ENCODE measurements at regions not wholly inside any gene's neighbourhood (a gene's known extent, or its start where the extent isn't known, plus 50 kb on each side); places are given as distances from the start of the nearest gene placed in this dataset.

- H3K4me3 ChIP-seq (ENCODE audit: control insufficient read depth, low read depth, low read length), result no peak overlapping the region
- peak; percentile 51 for DNase-seq (ENCODE audit: low read depth)
- TF ChIP-seq CTCF (conservative IDR thresholded peaks at IDR 0.05; ENCODE audit: control insufficient read depth, insufficient read depth, low read depth, low read length), result peak; percentile 74
These were observed 51.8 kb upstream of the TARDBP start for GRCh38 chr1:10960411-10961299.

- DNase-seq (ENCODE audit: low read depth), result no peak
- no peak overlapping the region for H3K4me3 ChIP-seq (ENCODE audit: control insufficient read depth, low read depth, low read length)
- TF ChIP-seq CTCF (conservative IDR thresholded peaks at IDR 0.05; ENCODE audit: control insufficient read depth, insufficient read depth, low read depth, low read length), result no peak
These were observed 51.1 kb upstream of the TARDBP start for GRCh38 chr1:10961300-10961833.

GRCh38 chr1:10962483-10962882, 50.0 kb upstream of the TARDBP start:
- DNase-seq (ENCODE audit: low read depth), result no peak
- no peak overlapping the region for H3K4me3 ChIP-seq (ENCODE audit: control insufficient read depth, low read depth, low read length)
- no peak for TF ChIP-seq CTCF (conservative IDR thresholded peaks at IDR 0.05; ENCODE audit: control insufficient read depth, insufficient read depth, low read depth, low read length)

All from fibroblast of mammary gland (primary cell).